HEK293T (cell line): ENCODE measurements at regions not wholly inside any gene's neighbourhood (a gene's known extent, or its start where the extent isn't known, plus 50 kb on each side); places are given as distances from the start of the nearest gene placed in this dataset.

Experiments used
- CTCF ChIA-PET: fragments of 350-600 bp; formaldehyde crosslinking; extraction: SDS; loops from one replicate; lab custom pipeline; 2021; ENCODE audit warnings: antibody characterized with exemption, inconsistent platforms; lab: Yijun Ruan, JAX
- POLR2A ChIA-PET: fragments of 350-600 bp; formaldehyde crosslinking; extraction: SDS; loops from one replicate; lab custom pipeline; 2020; ENCODE audit warnings: antibody characterized with exemption, inconsistent platforms; lab: Yijun Ruan, JAX
- DNase-seq: peaks from one replicate; pipeline ENCODE4 v3.0.0; 2012; ENCODE audit warnings: mixed read lengths; ENCODE audit errors: extremely low spot score
- ARNT ChIP-seq: fragments of 450-650 bp; IDR thresholded peaks from 2 replicates; pipeline ENCODE4 v1.6.1; 2017; ENCODE audit warnings: mild to moderate bottlenecking
- BHLHE40 ChIP-seq: fragments of 450-650 bp; IDR thresholded peaks from 2 replicates; pipeline ENCODE4 v1.6.1; 2016; ENCODE audit warnings: mild to moderate bottlenecking, moderate library complexity, borderline replicate concordance
- CTBP1 ChIP-seq: fragments of 450-650 bp; IDR thresholded peaks from 2 replicates; pipeline ENCODE4 v1.6.1; 2016; ENCODE audit warnings: borderline replicate concordance
- ELF4 ChIP-seq: fragments of 450-650 bp; IDR thresholded peaks from 2 replicates; pipeline ENCODE4 v1.6.1; 2017; ENCODE audit warnings: antibody characterized with exemption
- FOXA1 ChIP-seq: fragments of 450-650 bp; IDR thresholded peaks from 2 replicates; pipeline ENCODE4 v1.6.1; 2016; ENCODE audit warnings: mild to moderate bottlenecking
- FOXK2 ChIP-seq: fragments of 450-650 bp; IDR thresholded peaks from 2 replicates; pipeline ENCODE4 v1.6.1; 2016; ENCODE audit warnings: mild to moderate bottlenecking
- FOXM1 ChIP-seq: fragments of 450-650 bp; IDR thresholded peaks from 2 replicates; pipeline ENCODE4 v1.6.1; 2017; ENCODE audit warnings: mild to moderate bottlenecking, borderline replicate concordance
- HDGF ChIP-seq: fragments of 450-650 bp; IDR thresholded peaks from 2 replicates; pipeline ENCODE4 v1.6.1; 2017; ENCODE audit warnings: antibody characterized with exemption, borderline replicate concordance
- L3MBTL2 ChIP-seq: fragments of 450-650 bp; conservative IDR thresholded peaks from 2 replicates; pipeline ENCODE4 v1.6.1; 2016; ENCODE audit warnings: mild to moderate bottlenecking
- LEF1 ChIP-seq: fragments of 450-650 bp; IDR thresholded peaks from 2 replicates; pipeline ENCODE4 v1.6.1; 2017; ENCODE audit warnings: mild to moderate bottlenecking, borderline replicate concordance
- NFRKB ChIP-seq: fragments of 450-650 bp; IDR thresholded peaks from 2 replicates; pipeline ENCODE4 v1.6.1; 2016; ENCODE audit warnings: mild to moderate bottlenecking, moderate library complexity
- PKNOX1 ChIP-seq: fragments of 450-650 bp; IDR thresholded peaks from 2 replicates; pipeline ENCODE4 v1.6.1; 2016
- SP1 ChIP-seq: fragments of 450-650 bp; IDR thresholded peaks from 2 replicates; pipeline ENCODE4 v1.6.1; 2017
- SUZ12 ChIP-seq: fragments of 450-650 bp; IDR thresholded peaks from 2 replicates; pipeline ENCODE4 v1.6.1; 2016; ENCODE audit warnings: mild to moderate bottlenecking
- TARDBP ChIP-seq: fragments of 450-650 bp; IDR thresholded peaks from 2 replicates; pipeline ENCODE4 v1.6.1; 2016
- ZNF384 ChIP-seq: fragments of 450-650 bp; IDR thresholded peaks from 2 replicates; pipeline ENCODE4 v1.6.1; 2016

GRCh38 chr15:96109820-96110219 lies 220.7 kb upstream of the NR2F2 start:
- POLR2A ChIA-PET = no interaction called here
- TF ChIP-seq ARNT (no peak), FOXK2 (no peak), HDGF (no peak)
- no peak for DNase-seq
- CTCF ChIA-PET = no interaction called here

- CTCF ChIA-PET = no interaction called here
- POLR2A ChIA-PET = no interaction called here
- TF ChIP-seq ARNT (no peak), SP1 (no peak), TARDBP (no peak), SUZ12 (no peak), FOXA1 (no peak), NFRKB (no peak), L3MBTL2 (no peak), PKNOX1 (no peak), ZNF384 (no peak), HDGF (no peak), LEF1 (no peak), ELF4 (no peak), CTBP1 (no peak), FOXM1 (no peak), FOXK2 (no peak)
- no peak for DNase-seq
Measured at GRCh38 chr15:96112018-96112417, 218.5 kb upstream of the NR2F2 start.

- CTCF ChIA-PET = no interaction called here
- TF ChIP-seq SUZ12 (no peak), L3MBTL2 (no peak), NFRKB (no peak), CTBP1 (no peak), ELF4 (no peak), ARNT (no peak), HDGF (no peak), BHLHE40 (no peak), FOXM1 (no peak), ZNF384 (no peak), FOXA1 (no peak), LEF1 (no peak), TARDBP (no peak), SP1 (no peak), FOXK2 (no peak), PKNOX1 (no peak)
- POLR2A ChIA-PET = no interaction called here
- DNase-seq = no peak
Measured at GRCh38 chr15:96115642-96116041, 214.9 kb upstream of the NR2F2 start.

- no peak for DNase-seq
- ChIA-PET CTCF (interaction anchor here (1.0 kb wide), 1 partner anchor 9 kb away, joined by 3 read pairs; no protein-coding TSS in a partner anchor), POLR2A (no interaction called here)
- TF ChIP-seq L3MBTL2 = no peak
- TF ChIP-seq SUZ12 = no peak
- no peak for TF ChIP-seq ELF4
- TF ChIP-seq PKNOX1 = no peak
- no peak for TF ChIP-seq ZNF384
- no peak for TF ChIP-seq TARDBP
- TF ChIP-seq FOXK2 = no peak
- TF ChIP-seq FOXM1 = no peak
- no peak for TF ChIP-seq CTBP1
- TF ChIP-seq ARNT = no peak
- no peak for TF ChIP-seq FOXA1
Measured at GRCh38 chr15:96117270-96117669, 213.2 kb upstream of the NR2F2 start.

GRCh38 chr15:96119734-96120133 lies 210.8 kb upstream of the NR2F2 start:
- TF ChIP-seq FOXK2 = no peak
- ChIA-PET POLR2A (no interaction called here), CTCF (interaction anchor here (0.7 kb wide), 1 partner anchor 37 kb away, joined by 3 read pairs; no protein-coding TSS in a partner anchor)

GRCh38 chr15:96121086-96121920 lies 209.2 kb upstream of the NR2F2 start:
- TF ChIP-seq SP1 (no peak), FOXM1 (no peak), HDGF (no peak), ELF4 (no peak), CTBP1 (no peak), TARDBP (no peak), NFRKB (no peak), LEF1 (no peak), FOXK2 (no peak), PKNOX1 (no peak), BHLHE40 (no peak), SUZ12 (no peak), ZNF384 (no peak), ARNT (no peak), L3MBTL2 (no peak)
- CTCF ChIA-PET = no interaction called here
- DNase-seq = no peak
- POLR2A ChIA-PET = no interaction called here

More at GRCh38 chr15:96119734-96120133, 210.8 kb upstream of the NR2F2 start:
- no peak for DNase-seq
